CD14-positive monocyte (primary cell): ENCODE measurements at regions not wholly inside any gene's neighbourhood (a gene's known extent, or its start where the extent isn't known, plus 50 kb on each side); places are given as distances from the start of the nearest gene placed in this dataset.

ENCODE experiments used
- DNase-seq, 3 donors: peaks; one replicate each; pipeline ENCODE4 v3.0.0-alpha.2; 2011 to 2022
- H2AFZ ChIP-seq: 2 replicates; pipeline ENCODE4 v1.6.0; 2012; ENCODE audit warnings: mild to moderate bottlenecking, low read depth, low read length, inconsistent platforms; ENCODE audit not compliant: insufficient read depth, poor library complexity, severe bottlenecking
- H3K27ac ChIP-seq, 2 donors: 1 replicate in 1 of 2; 2 replicates in 1 of 2; pipeline ENCODE4 v1.5.1; 2012 to 2013; ENCODE audit warnings: low read length in 2 of 2, control low read depth in 1 of 2, inconsistent platforms in 1 of 2, low read depth in 1 of 2, mild to moderate bottlenecking in 1 of 2
- H3K27me3 ChIP-seq, 2 donors: one replicate each; pipeline versions ENCODE4 v1.6.0 to v1.6.1; 2011 to 2013; ENCODE audit warnings: low read length in 2 of 2; ENCODE audit not compliant: control insufficient read depth in 2 of 2, insufficient read depth in 2 of 2
- H3K36me3 ChIP-seq, 2 donors: replicated peaks in 1 of 2; 1 replicate in 1 of 2; 2 replicates in 1 of 2; pipeline versions ENCODE4 v1.5.1 to v1.6.1; 2012 to 2013; ENCODE audit warnings: low read length in 2 of 2, control low read depth in 1 of 2, inconsistent platforms in 1 of 2, mild to moderate bottlenecking in 1 of 2; ENCODE audit not compliant: insufficient read depth in 2 of 2, control insufficient read depth in 1 of 2
- H3K4me1 ChIP-seq, 2 donors: 1 replicate in 1 of 2; 2 replicates in 1 of 2; pipeline versions ENCODE4 v1.5.1 to v1.6.1; 2012 to 2013; ENCODE audit warnings: low read length in 2 of 2, control low read depth in 1 of 2, inconsistent platforms in 1 of 2, mild to moderate bottlenecking in 1 of 2, moderate library complexity in 1 of 2; ENCODE audit not compliant: insufficient read depth in 2 of 2, control insufficient read depth in 1 of 2
- H3K4me2 ChIP-seq: replicated peaks from 2 replicates; pipeline ENCODE3; 2012; ENCODE audit warnings: low read length, moderate library complexity, mild to moderate bottlenecking; ENCODE audit not compliant: poor library complexity, severe bottlenecking; ENCODE audit errors: extremely low read depth
- H3K4me3 ChIP-seq, 3 experiments: fragments of 200-600 bp in 1 of 3; sonication (generic) in 1 of 3; replicated peaks in 1 of 3; 1 replicate in 2 of 3; 2 replicates in 1 of 3; pipeline ENCODE4 v1.5.1; 2011 to 2013; ENCODE audit warnings: low read length in 3 of 3, mild to moderate bottlenecking in 3 of 3, control low read depth in 2 of 3, low read depth in 2 of 3, inconsistent platforms in 1 of 3, moderate library complexity in 1 of 3
- H3K79me2 ChIP-seq: 2 replicates; pipeline ENCODE4 v1.6.0; 2012; ENCODE audit warnings: mild to moderate bottlenecking, control low read depth, inconsistent platforms, low read length, moderate library complexity; ENCODE audit not compliant: insufficient read depth
- H3K9ac ChIP-seq: 2 replicates; pipeline ENCODE4 v1.6.0; 2017; ENCODE audit warnings: low read length, mild to moderate bottlenecking; ENCODE audit not compliant: insufficient read depth, poor library complexity, severe bottlenecking
- H3K9me3 ChIP-seq, 2 donors: replicated peaks in 1 of 2; 1 replicate in 1 of 2; 2 replicates in 1 of 2; pipeline versions ENCODE4 v1.5.1 to v1.6.1; 2012 to 2013; ENCODE audit warnings: low read length in 2 of 2, control low read depth in 1 of 2; ENCODE audit not compliant: control insufficient read depth in 1 of 2, insufficient read depth in 1 of 2
- H4K20me1 ChIP-seq: 2 replicates; pipeline ENCODE4 v1.6.0; 2012; ENCODE audit warnings: mild to moderate bottlenecking, low read length, control low read depth, moderate library complexity; ENCODE audit not compliant: insufficient read depth
- H3K27ac Mint-ChIP-seq, 7 donors: one replicate each; pipeline ENCODE4 v1.8.0; 2020; ENCODE audit warnings: mild to moderate bottlenecking in 7 of 7, mixed read lengths in 7 of 7, moderate library complexity in 6 of 7, inconsistent platforms in 2 of 7
- H3K27me3 Mint-ChIP-seq, 3 donors: one replicate each; pipeline ENCODE4 v1.8.0; 2021 to 2022; ENCODE audit warnings: low read depth in 3 of 3, mild to moderate bottlenecking in 3 of 3, mixed read lengths in 3 of 3, moderate library complexity in 3 of 3, inconsistent platforms in 1 of 3
- H3K36me3 Mint-ChIP-seq, 2 donors: one replicate each; pipeline ENCODE4 v1.8.0; 2020; ENCODE audit warnings: mixed read lengths in 2 of 2, inconsistent platforms in 1 of 2, mild to moderate bottlenecking in 1 of 2
- H3K4me1 Mint-ChIP-seq: one replicate; pipeline ENCODE4 v1.8.0; 2020; ENCODE audit warnings: mild to moderate bottlenecking, mixed read lengths
- H3K4me3 Mint-ChIP-seq, 2 donors: one replicate each; pipeline ENCODE4 v1.8.0; 2020; ENCODE audit warnings: mild to moderate bottlenecking in 2 of 2, mixed read lengths in 2 of 2, moderate library complexity in 1 of 2
- H3K9me3 Mint-ChIP-seq, 7 donors: one replicate each; pipeline ENCODE4 v1.8.0; 2020 to 2022; ENCODE audit warnings: mixed read lengths in 7 of 7, mild to moderate bottlenecking in 6 of 7, moderate library complexity in 6 of 7, inconsistent platforms in 2 of 7
- CTCF ChIP-seq: fragments of 200-600 bp; IDR thresholded peaks from one replicate; pipeline ENCODE4 v1.8.0; 2022; ENCODE audit warnings: antibody characterized with exemption, mild to moderate bottlenecking
- WGBS: methylation state at CpG from one replicate; pipeline ENCODE4 v1.1.5; 2013; ENCODE audit warnings: missing lambda C conversion rate; ENCODE audit not compliant: insufficient coverage; 5-methylcytosine and 5-hydroxymethylcytosine counted together
- intact Hi-C, 2 donors: fragments of 100-400 bp; cut with micrococcal nuclease; formaldehyde crosslinking; loops; one replicate each; pipeline versions ENCODE4 v1.15.0 to v1.15.1; 2023

GRCh38 chr16:64004116-64004515 is 1117.7 kb downstream of the CDH11 start:
- intact Hi-C loops: no loop called here
- peaks cover 0 to 11% (median 1%) of the 10 kb centered on the region in 7 donors for H3K9me3 Mint-ChIP-seq
- H3K36me3 Mint-ChIP-seq: no peaks in the 10 kb centered on the region

GRCh38 chr16:63995025-63995424 is 1126.8 kb downstream of the CDH11 start:
- H3K9me3 Mint-ChIP-seq: peaks cover 0 to 9% (median 2%) of the 10 kb centered on the region in 7 donors

More at GRCh38 chr16:64004116-64004515, 1117.7 kb downstream of the CDH11 start:
- no peak overlapping the region for H3K4me3 ChIP-seq
- H3K4me1 ChIP-seq: no peaks in the 10 kb centered on the region
- WGBS: no CpG with 5 or more reads among the region's 1 CpG
- no peaks in the 10 kb centered on the region for H3K27me3 ChIP-seq
- H3K27ac Mint-ChIP-seq: no peak overlapping the region
- H3K79me2 ChIP-seq: no peaks in the 10 kb centered on the region
- no peak overlapping the region for H3K27ac ChIP-seq
- no peak for TF ChIP-seq CTCF
- no peak overlapping the region for H3K4me3 Mint-ChIP-seq
- H4K20me1 ChIP-seq: no peaks in the 10 kb centered on the region
- H3K4me2 ChIP-seq: no peak overlapping the region
- H2AFZ ChIP-seq: no peak overlapping the region
- no peak for DNase-seq
- H3K4me1 Mint-ChIP-seq: no peaks in the 10 kb centered on the region
- H3K27me3 Mint-ChIP-seq: peaks cover 0 to 3% (median 1%) of the 10 kb centered on the region in 3 donors
- no peaks in the 10 kb centered on the region for H3K9me3 ChIP-seq
- H3K9ac ChIP-seq: no peak overlapping the region
- no peaks in the 10 kb centered on the region for H3K36me3 ChIP-seq

More at GRCh38 chr16:63995025-63995424, 1126.8 kb downstream of the CDH11 start:
- peaks cover 0 to 4% of the 10 kb centered on the region in 2 donors for H3K9me3 ChIP-seq
- no peak overlapping the region for H3K4me2 ChIP-seq
- H2AFZ ChIP-seq: no peak overlapping the region
- no peaks in the 10 kb centered on the region for H3K4me1 ChIP-seq
- no peaks in the 10 kb centered on the region for H3K36me3 ChIP-seq
- no peak overlapping the region for H3K9ac ChIP-seq
- no peak overlapping the region for H3K4me3 ChIP-seq
- intact Hi-C loops: no loop called here
- peaks cover 0 to 2% (median 0%) of the 10 kb centered on the region in 3 donors for H3K27me3 Mint-ChIP-seq
- no peak overlapping the region for H3K27ac Mint-ChIP-seq
- H3K79me2 ChIP-seq: no peaks in the 10 kb centered on the region
- H3K4me1 Mint-ChIP-seq: no peaks in the 10 kb centered on the region
- no peaks in the 10 kb centered on the region for H3K27me3 ChIP-seq
- WGBS: 92% methylated on average over 6 of the region's 8 CpGs
- H3K27ac ChIP-seq: no peak overlapping the region
- H3K36me3 Mint-ChIP-seq: no peaks in the 10 kb centered on the region
- H4K20me1 ChIP-seq: no peaks in the 10 kb centered on the region
- no peak for DNase-seq
- TF ChIP-seq CTCF: no peak
- H3K4me3 Mint-ChIP-seq: no peak overlapping the region
